ENCODE measurements at regions not wholly inside any gene's neighbourhood (a gene's known extent, or its start where the extent isn't known, plus 50 kb on each side); places are given as distances from the start of the nearest gene placed in this dataset.
A peak's percentile ranks its signal among the peaks of the same experiment; 100 is the strongest.

- TF ChIP-seq Cebpa-rat (IDR thresholded peaks at IDR 0.05): no peak
- no peak overlapping the region for H3K9ac ChIP-seq
- H3K27ac ChIP-seq: no peak overlapping the region
These were observed 1130.3 kb upstream of the CDH2 start for GRCh38 chr18:29307231-29307630.

GRCh38 chr18:29305516-29305915 lies 1128.6 kb upstream of the CDH2 start:
- no peaks in the 10 kb centered on the region for H3K36me3 ChIP-seq
- no peaks in the 10 kb centered on the region for H3K4me1 ChIP-seq
- no peak for TF ChIP-seq Cebpa-rat (IDR thresholded peaks at IDR 0.05)
- H3K9me3 ChIP-seq (replicated peaks in 1 of 11): no peaks in the 10 kb centered on the region
- no peak overlapping the region for H3K4me3 ChIP-seq
- H3K27me3 ChIP-seq: no peaks in the 10 kb centered on the region
- H4K20me1 ChIP-seq: no peaks in the 10 kb centered on the region
- no peak overlapping the region for H3K9ac ChIP-seq
- no peak overlapping the region for H3K27ac ChIP-seq
- no peak overlapping the region for H3K4me2 ChIP-seq

More at GRCh38 chr18:29307231-29307630, 1130.3 kb upstream of the CDH2 start:
- Histone ChIP-seq H3K4me3 (no peak overlapping the region), H3K9me3 (replicated peaks in 1 of 11) (no peaks in the 10 kb centered on the region), H4K20me1 (no peaks in the 10 kb centered on the region), H3K36me3 (no peaks in the 10 kb centered on the region), H3K4me2 (no peak overlapping the region), H3K4me1 (no peaks in the 10 kb centered on the region), H3K27me3 (no peaks in the 10 kb centered on the region)

GRCh38 chr18:29301048-29301447 lies 1124.1 kb upstream of the CDH2 start:
- H4K20me1 ChIP-seq: no peaks in the 10 kb centered on the region
- no peaks in the 10 kb centered on the region for H3K36me3 ChIP-seq
- no peak overlapping the region for H3K4me2 ChIP-seq
- no peaks in the 10 kb centered on the region for H3K27me3 ChIP-seq
- TF ChIP-seq Cebpa-rat (IDR thresholded peaks at IDR 0.05): no peak
- H3K4me1 ChIP-seq: no peaks in the 10 kb centered on the region
- no peak overlapping the region for H3K4me3 ChIP-seq
- H3K9ac ChIP-seq: no peak overlapping the region
- no peak overlapping the region for H3K27ac ChIP-seq
- H3K9me3 ChIP-seq (replicated peaks in 1 of 11): no peaks in the 10 kb centered on the region

GRCh38 chr18:29285471-29285870 lies 1108.5 kb upstream of the CDH2 start:
- H4K20me1 ChIP-seq: no peaks in the 10 kb centered on the region
- H3K27me3 ChIP-seq: no peaks in the 10 kb centered on the region
- H3K4me1 ChIP-seq: no peaks in the 10 kb centered on the region
- no peaks in the 10 kb centered on the region for H3K9me3 ChIP-seq (replicated peaks in 1 of 11)
- no peak overlapping the region for H3K4me2 ChIP-seq
- no peak for TF ChIP-seq Cebpa-rat (IDR thresholded peaks at IDR 0.05)
- H3K27ac ChIP-seq: no peak overlapping the region
- no peak overlapping the region for H3K4me3 ChIP-seq
- H3K36me3 ChIP-seq: no peaks in the 10 kb centered on the region
- no peak overlapping the region for H3K9ac ChIP-seq

DNA sequence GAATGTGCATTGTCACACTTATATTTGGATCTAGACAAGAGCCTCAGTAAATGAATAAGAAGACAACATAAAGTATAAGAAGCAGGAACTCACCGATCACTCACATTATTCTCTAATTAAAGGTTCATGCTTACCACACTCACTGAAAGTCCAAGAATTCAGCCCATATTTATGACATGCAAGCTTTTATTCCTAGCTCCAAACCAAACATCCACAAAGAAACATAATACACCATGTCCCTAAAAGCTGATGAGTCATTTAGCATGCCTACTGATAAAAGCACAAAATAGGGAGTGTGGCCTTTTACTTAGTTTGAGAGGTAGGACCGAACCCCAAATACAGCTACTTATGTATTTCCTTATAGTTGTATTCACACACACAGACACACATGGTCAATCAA lies 1094.6 kb upstream of the CDH2 start:
- no peak overlapping the region for H3K4me3 ChIP-seq
- no peaks in the 10 kb centered on the region for H3K27me3 ChIP-seq
- no peak overlapping the region for H3K27ac ChIP-seq
- no peak overlapping the region for H3K4me2 ChIP-seq
- H4K20me1 ChIP-seq: no peaks in the 10 kb centered on the region
- TF ChIP-seq Cebpa-rat (IDR thresholded peaks at IDR 0.05): no peak
- H3K9ac ChIP-seq: no peak overlapping the region
- no peaks in the 10 kb centered on the region for H3K9me3 ChIP-seq (replicated peaks in 1 of 11)
- H3K4me1 ChIP-seq: peaks cover 0 to 4% (median 0%) of the 10 kb centered on the region in 10 experiments; a peak in 1 of 20 replicates
- H3K36me3 ChIP-seq: no peaks in the 10 kb centered on the region

DNA sequence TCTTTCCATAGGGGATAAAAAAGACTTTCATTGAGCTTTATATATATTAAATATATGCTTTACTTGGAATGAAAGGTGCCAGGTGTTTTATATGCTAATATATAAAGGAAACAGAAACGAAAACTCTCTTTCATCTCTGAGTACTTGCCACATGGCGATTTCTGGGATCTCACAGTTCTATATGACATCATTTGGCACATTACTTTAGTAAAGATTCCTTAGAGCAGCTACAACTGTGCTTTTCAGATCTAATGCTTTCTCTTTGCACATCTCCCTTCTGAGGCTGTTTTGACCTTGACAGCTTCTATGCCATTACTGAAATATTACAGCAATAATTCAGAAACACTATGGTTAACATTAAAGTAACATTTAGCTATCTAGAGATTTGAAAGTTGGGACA lies 1082.9 kb upstream of the CDH2 start:
- TF ChIP-seq Cebpa-rat (IDR thresholded peaks at IDR 0.05): no peak
- Histone ChIP-seq H3K4me3 (no peak overlapping the region), H3K4me1 (peaks cover 0 to 8% (median 1%) of the 10 kb centered on the region in 10 experiments; a peak in 3 of 20 replicates), H3K36me3 (no peaks in the 10 kb centered on the region), H3K27ac (no peak overlapping the region), H3K9ac (no peak overlapping the region), H3K9me3 (replicated peaks in 1 of 11) (0 out of 22 replicates have a peak, but pooled peaks cover 0 to 3% (median 0%) of the 10 kb centered on the region in 11 experiments), H3K4me2 (peak overlapping the region in 3 of 11 experiments; percentile 16 to 61 (median 25); a peak in 4 of 22 replicates), H4K20me1 (no peaks in the 10 kb centered on the region), H3K27me3 (no peaks in the 10 kb centered on the region)

- H3K36me3 ChIP-seq: no peaks in the 10 kb centered on the region
- no peak overlapping the region for H3K4me3 ChIP-seq
- H3K9me3 ChIP-seq (replicated peaks in 1 of 11): no peaks in the 10 kb centered on the region
- no peaks in the 10 kb centered on the region for H3K27me3 ChIP-seq
- H3K9ac ChIP-seq: no peak overlapping the region
- no peak overlapping the region for H3K4me2 ChIP-seq
- no peak for TF ChIP-seq Cebpa-rat (IDR thresholded peaks at IDR 0.05)
- H3K4me1 ChIP-seq: peaks cover 0 to 2% (median 0%) of the 10 kb centered on the region in 10 experiments; a peak in 3 of 20 replicates
- H3K27ac ChIP-seq: no peak overlapping the region
- H4K20me1 ChIP-seq: no peaks in the 10 kb centered on the region
These were observed 1077.2 kb upstream of the CDH2 start for GRCh38 chr18:29254123-29254522.

DNA sequence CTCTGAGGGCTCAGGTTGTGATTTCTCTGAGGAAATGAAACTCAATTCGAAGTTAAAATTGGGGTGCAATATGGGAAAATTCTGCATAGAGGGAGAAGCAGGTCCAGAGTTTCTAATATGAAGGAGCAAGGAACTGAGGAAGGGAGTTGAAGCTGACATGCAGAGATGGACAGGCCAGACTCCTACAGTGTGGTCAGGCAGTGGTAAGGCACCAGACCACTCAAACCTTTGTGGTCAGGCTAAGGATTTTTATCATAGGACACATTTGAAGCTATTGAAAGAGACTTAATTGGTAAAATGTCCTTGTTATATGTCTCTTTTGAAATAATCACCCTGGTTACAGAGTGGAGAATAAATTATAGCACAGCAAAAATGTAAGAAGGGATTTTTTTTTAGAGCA lies 1074.8 kb upstream of the CDH2 start:
- H3K9ac ChIP-seq: no peak overlapping the region

DNA sequence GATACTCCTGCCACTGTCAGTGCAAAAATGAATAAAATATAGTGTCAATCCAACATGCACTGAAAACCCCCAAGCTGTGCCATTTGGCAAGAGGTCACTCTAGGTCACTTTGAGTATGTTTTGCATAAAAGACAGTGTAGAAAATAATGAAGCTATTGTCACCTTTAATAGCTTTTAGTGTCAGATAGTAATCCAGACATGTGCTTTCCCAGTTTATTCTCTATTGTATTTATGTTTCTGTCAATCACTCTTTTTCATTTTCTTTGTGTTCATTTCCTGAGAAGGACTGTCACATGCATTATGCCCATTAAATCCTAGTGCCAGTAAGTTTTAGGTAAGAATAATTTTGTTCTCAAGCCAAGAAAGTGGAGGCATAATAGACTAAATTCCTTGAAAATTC lies 1073.9 kb upstream of the CDH2 start:
- H3K9ac ChIP-seq: no peak overlapping the region
- no peak overlapping the region for H3K4me2 ChIP-seq
- H3K27me3 ChIP-seq: no peaks in the 10 kb centered on the region
- TF ChIP-seq Cebpa-rat (IDR thresholded peaks at IDR 0.05): no peak
- no peaks in the 10 kb centered on the region for H4K20me1 ChIP-seq
- no peaks in the 10 kb centered on the region for H3K4me1 ChIP-seq
- H3K9me3 ChIP-seq (replicated peaks in 1 of 11): no peaks in the 10 kb centered on the region
- no peaks in the 10 kb centered on the region for H3K36me3 ChIP-seq
- no peak overlapping the region for H3K4me3 ChIP-seq
- H3K27ac ChIP-seq: no peak overlapping the region

More for the DNA sequence above, 1074.8 kb upstream of the CDH2 start:
- TF ChIP-seq Cebpa-rat (IDR thresholded peaks at IDR 0.05): no peak
- Histone ChIP-seq H3K4me1 (no peaks in the 10 kb centered on the region), H4K20me1 (no peaks in the 10 kb centered on the region), H3K9me3 (replicated peaks in 1 of 11) (no peaks in the 10 kb centered on the region), H3K27ac (no peak overlapping the region), H3K4me3 (no peak overlapping the region), H3K27me3 (no peaks in the 10 kb centered on the region), H3K4me2 (no peak overlapping the region), H3K36me3 (no peaks in the 10 kb centered on the region)

DNA sequence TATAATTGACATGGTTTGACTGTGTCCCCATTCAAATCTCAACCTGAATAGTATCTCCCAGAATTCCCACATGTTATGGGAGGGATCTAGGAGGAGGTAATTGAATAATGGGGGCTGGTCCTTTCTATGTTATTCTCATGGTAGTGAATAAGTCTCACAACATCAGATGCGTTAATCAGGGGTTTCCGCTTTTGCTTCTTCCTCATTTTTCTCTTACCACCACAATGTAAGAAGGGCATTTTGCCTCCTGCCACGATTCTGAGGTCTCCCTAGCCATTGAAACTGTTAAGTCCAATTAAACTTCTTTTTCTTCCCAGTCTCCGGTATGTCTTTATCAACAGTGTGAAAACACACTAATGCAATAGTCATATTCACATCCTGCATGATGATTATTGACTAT lies 1073.3 kb upstream of the CDH2 start:
- no peaks in the 10 kb centered on the region for H4K20me1 ChIP-seq
- no peaks in the 10 kb centered on the region for H3K36me3 ChIP-seq
- H3K9me3 ChIP-seq (replicated peaks in 1 of 11): no peaks in the 10 kb centered on the region
- no peak overlapping the region for H3K4me3 ChIP-seq
- no peak for TF ChIP-seq Cebpa-rat (IDR thresholded peaks at IDR 0.05)
- no peak overlapping the region for H3K4me2 ChIP-seq
- no peak overlapping the region for H3K9ac ChIP-seq
- no peak overlapping the region for H3K27ac ChIP-seq
- no peaks in the 10 kb centered on the region for H3K4me1 ChIP-seq
- H3K27me3 ChIP-seq: no peaks in the 10 kb centered on the region

Data from BLaER1 treated with 17β-estradiol and CSF1 and Interleukin-3, amounts not matched to agents 10 nM and 100 nM (cell line).